ENCODE measurements at regions not wholly inside any gene's neighbourhood (a gene's known extent, or its start where the extent isn't known, plus 50 kb on each side); places are given as distances from the start of the nearest gene placed in this dataset.

DNA sequence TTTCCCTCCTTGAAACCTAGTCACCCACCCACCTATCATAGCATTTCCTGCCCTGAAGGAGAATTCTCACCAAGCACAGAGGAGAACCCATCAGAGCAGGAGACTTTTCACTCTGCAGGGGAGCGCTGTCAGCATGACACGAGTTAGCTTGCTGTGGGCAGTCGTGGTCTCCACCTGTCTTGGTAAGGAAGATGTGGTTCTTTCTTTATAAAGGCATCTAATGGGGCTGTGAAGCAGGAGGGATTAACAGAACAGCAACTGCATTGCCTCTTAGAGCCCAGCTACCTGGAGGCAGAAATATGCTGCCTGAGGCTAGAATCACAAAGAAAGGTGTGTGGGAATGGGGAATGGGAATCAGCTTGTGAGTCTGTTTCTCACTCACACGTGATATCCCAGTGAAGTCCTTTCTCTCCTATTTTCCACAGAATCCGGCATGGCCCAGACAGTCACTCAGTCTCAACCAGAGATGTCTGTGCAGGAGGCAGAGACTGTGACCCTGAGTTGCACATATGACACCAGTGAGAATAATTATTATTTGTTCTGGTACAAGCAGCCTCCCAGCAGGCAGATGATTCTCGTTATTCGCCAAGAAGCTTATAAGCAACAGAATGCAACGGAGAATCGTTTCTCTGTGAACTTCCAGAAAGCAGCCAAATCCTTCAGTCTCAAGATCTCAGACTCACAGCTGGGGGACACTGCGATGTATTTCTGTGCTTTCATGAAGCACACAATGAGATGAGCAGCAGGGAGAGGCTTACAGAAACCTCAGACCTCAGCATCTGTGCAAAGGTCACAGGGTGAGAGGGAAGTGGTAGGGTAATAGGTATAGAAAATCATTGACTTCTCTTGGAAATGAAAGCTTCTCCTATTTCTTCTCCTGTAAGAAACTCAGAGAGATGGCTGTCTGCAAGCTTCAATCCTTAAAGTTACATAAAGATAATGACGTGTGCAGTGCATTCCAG is 316.9 kb downstream of the DAD1 start:
- no peak overlapping the region for H3K27ac ChIP-seq (ENCODE audit: low read depth, low read length)
- no peaks in the 10 kb centered on the region for H3K9me3 ChIP-seq (ENCODE audit: insufficient read depth in 2 of 2, low read depth in 1 of 2, low read length in 1 of 2)
- H2BK5ac ChIP-seq (ENCODE audit: low read depth, low read length), result no peak overlapping the region
- no peak overlapping the region for H3K18ac ChIP-seq (ENCODE audit: extremely low read depth, low read length)
- H2BK120ac ChIP-seq (replicated peaks; ENCODE audit: low read depth, low read length), result no peak overlapping the region
- H3K36me3 ChIP-seq (ENCODE audit: control insufficient read depth in 2 of 4, insufficient read depth in 4 of 4, low read length in 3 of 4), result no peaks in the 10 kb centered on the region
- ChIA-PET POLR2A (ENCODE audit: partially characterized antibody) (interaction anchor here (1.1 kb wide), 1 partner anchor 14 kb away, joined by 3 read pairs; no protein-coding TSS in a partner anchor), CTCF (ENCODE audit: partially characterized antibody) (interaction anchor here (0.6 to 1.8 kb wide), 7 partner anchors 16 to 150 kb away, joined by 3 to 5 read pairs (median 3); no protein-coding TSS in a partner anchor)
- 82% methylated on average over 11 of the region's 11 CpGs; no CpG with 5 or more reads in 1 of the 2 experiments for WGBS, 2 experiments (ENCODE audit: extremely low coverage in 1 of 2, insufficient coverage in 1 of 2, insufficient read length in 1 of 2, insufficient replicate concordance in 2 of 2, low coverage in 1 of 2, low lambda C conversion rate in 2 of 2, missing lambda C conversion rate in 1 of 2)
- H4K8ac ChIP-seq (ENCODE audit: extremely low read depth, insufficient read depth, low read length), result no peak overlapping the region
- no peak overlapping the region for H2BK20ac ChIP-seq (ENCODE audit: low read length)
- no peak overlapping the region for H2BK15ac ChIP-seq (ENCODE audit: low read length)
- H3K14ac ChIP-seq (ENCODE audit: insufficient read length), result no peak overlapping the region
- no peak overlapping the region for H3K56ac ChIP-seq (replicated peaks; ENCODE audit: insufficient read length, low read depth, low read length)
- no peak overlapping the region for H3K4ac ChIP-seq (replicated peaks; ENCODE audit: insufficient read length, low read depth, low read length)
- no peak overlapping the region for H3K9ac ChIP-seq (replicated peaks in 1 of 4; ENCODE audit: extremely low read depth in 1 of 4, low read depth in 3 of 4, low read length in 3 of 4)
- H3K4me2 ChIP-seq (ENCODE audit: insufficient read depth in 1 of 2, low read depth in 2 of 2, low read length in 2 of 2), result no peak overlapping the region
- H4K5ac ChIP-seq (ENCODE audit: insufficient read length, low read depth, low read length), result no peak overlapping the region
- no peak overlapping the region for H3K4me3 ChIP-seq (ENCODE audit: extremely low read depth in 1 of 4, insufficient read depth in 2 of 4, low read depth in 3 of 4, low read length in 4 of 4)
- DNase-seq (ENCODE audit: low read depth in 1 of 2, low spot score in 2 of 2), result no peak
- H3K27me3 ChIP-seq (replicated peaks in 1 of 4; ENCODE audit: control insufficient read depth in 3 of 4, extremely low read depth in 1 of 4, insufficient read depth in 3 of 4, low read length in 3 of 4), result no peaks in the 10 kb centered on the region
- H3K23ac ChIP-seq (ENCODE audit: insufficient read length), result no peak overlapping the region
- no peak overlapping the region for H4K91ac ChIP-seq (replicated peaks; ENCODE audit: insufficient read length, low read length)
- peak; percentile 7 for FAIRE-seq
- H2AK5ac ChIP-seq (ENCODE audit: low read depth, low read length), result no peak overlapping the region
- H3K79me2 ChIP-seq (ENCODE audit: control insufficient read depth in 1 of 2, insufficient read depth in 2 of 2, low read length in 2 of 2), result no peaks in the 10 kb centered on the region
- H3K4me1 ChIP-seq (replicated peaks in 1 of 4; ENCODE audit: control insufficient read depth in 3 of 4, insufficient read depth in 4 of 4, low read length in 3 of 4), result no peaks in the 10 kb centered on the region; a peak in 1 of 7 replicates
- H4K20me1 ChIP-seq (replicated peaks in 1 of 2; ENCODE audit: control insufficient read depth in 1 of 2, insufficient read depth in 2 of 2, low read length in 2 of 2), result no peaks in the 10 kb centered on the region
- no peak overlapping the region; the same call in 1 of the 2 replicates for H2BK12ac ChIP-seq (ENCODE audit: low read depth, low read length)
- no peaks in the 10 kb centered on the region for H3K79me1 ChIP-seq (ENCODE audit: low read depth, low read length)
- H3K23me2 ChIP-seq (ENCODE audit: low read depth, low read length), result no peaks in the 10 kb centered on the region
- 0 out of 2 replicates have a peak overlapping the region, but pooled peaks have one; percentile 42 for H2AFZ ChIP-seq (ENCODE audit: low read length)
- no peak for TF ChIP-seq E2F6 (IDR thresholded peaks at IDR 0.05)
